ENCODE measurements at regions not wholly inside any gene's neighbourhood (a gene's known extent, or its start where the extent isn't known, plus 50 kb on each side); places are given as distances from the start of the nearest gene placed in this dataset.

GRCh38 chr1:193625255-193625654 is 438.8 kb upstream of the B3GALT2 start:
- no peaks in the 10 kb centered on the region for H3K9me3 ChIP-seq
- DNase-seq (ENCODE audit: low spot score): no peak

GRCh38 chr1:193619911-193620310 is 433.5 kb upstream of the B3GALT2 start:
- no peak for TF ChIP-seq CTCF (IDR thresholded peaks at IDR 0.05)
- H3K4me1 ChIP-seq (ENCODE audit: control insufficient read depth in 1 of 2, low read depth in 2 of 2): no peaks in the 10 kb centered on the region
- no peak for DNase-seq (ENCODE audit: low spot score)
- H3K9me3 ChIP-seq: no peaks in the 10 kb centered on the region
- no peak overlapping the region for H3K27ac ChIP-seq
- no peak for ATAC-seq (ENCODE audit: insufficient number of reproducible peaks, low FRiP score, low read depth)
- H3K4me3 ChIP-seq: no peak overlapping the region
- no peaks in the 10 kb centered on the region for H3K27me3 ChIP-seq (replicated peaks; ENCODE audit: insufficient read depth)
- H3K36me3 ChIP-seq: no peaks in the 10 kb centered on the region

More at GRCh38 chr1:193625255-193625654, 438.8 kb upstream of the B3GALT2 start:
- Histone ChIP-seq H3K4me3 (no peak overlapping the region), H3K27me3 (replicated peaks; ENCODE audit: insufficient read depth) (no peaks in the 10 kb centered on the region), H3K27ac (no peak overlapping the region), H3K4me1 (ENCODE audit: control insufficient read depth in 1 of 2, low read depth in 2 of 2) (no peaks in the 10 kb centered on the region), H3K36me3 (no peaks in the 10 kb centered on the region)
- no peak for TF ChIP-seq CTCF (IDR thresholded peaks at IDR 0.05)
- no peak for ATAC-seq (ENCODE audit: insufficient number of reproducible peaks, low FRiP score, low read depth)

- no peak overlapping the region for H3K4me3 ChIP-seq
- no peak overlapping the region for H3K27ac ChIP-seq
- no peaks in the 10 kb centered on the region for H3K36me3 ChIP-seq
- ATAC-seq (ENCODE audit: insufficient number of reproducible peaks, low FRiP score, low read depth) (no peak), DNase-seq (ENCODE audit: low spot score) (no peak)
- no peaks in the 10 kb centered on the region for H3K27me3 ChIP-seq (replicated peaks; ENCODE audit: insufficient read depth)
- no peaks in the 10 kb centered on the region for H3K4me1 ChIP-seq (ENCODE audit: control insufficient read depth in 1 of 2, low read depth in 2 of 2)
- no peaks in the 10 kb centered on the region for H3K9me3 ChIP-seq
- TF ChIP-seq CTCF (IDR thresholded peaks at IDR 0.05): no peak
Measured at GRCh38 chr1:193614817-193615216, 428.4 kb upstream of the B3GALT2 start.

- no peak for ATAC-seq (ENCODE audit: insufficient number of reproducible peaks, low FRiP score, low read depth)
- no peaks in the 10 kb centered on the region for H3K9me3 ChIP-seq
- TF ChIP-seq CTCF (IDR thresholded peaks at IDR 0.05): no peak
- no peaks in the 10 kb centered on the region for H3K4me1 ChIP-seq (ENCODE audit: control insufficient read depth in 1 of 2, low read depth in 2 of 2)
- no peaks in the 10 kb centered on the region for H3K27me3 ChIP-seq (replicated peaks; ENCODE audit: insufficient read depth)
- no peak overlapping the region for H3K4me3 ChIP-seq
- H3K27ac ChIP-seq: no peak overlapping the region
- no peak for DNase-seq (ENCODE audit: low spot score)
- H3K36me3 ChIP-seq: no peaks in the 10 kb centered on the region
Measured at GRCh38 chr1:193614275-193614674, 427.9 kb upstream of the B3GALT2 start.

- no peak for ATAC-seq (ENCODE audit: insufficient number of reproducible peaks, low FRiP score, low read depth)
- no peak overlapping the region for H3K4me3 ChIP-seq
- no peaks in the 10 kb centered on the region for H3K36me3 ChIP-seq
- no peaks in the 10 kb centered on the region for H3K27me3 ChIP-seq (replicated peaks; ENCODE audit: insufficient read depth)
- no peak for DNase-seq (ENCODE audit: low spot score)
- no peak for TF ChIP-seq CTCF (IDR thresholded peaks at IDR 0.05)
- no peaks in the 10 kb centered on the region for H3K9me3 ChIP-seq
- H3K4me1 ChIP-seq (ENCODE audit: control insufficient read depth in 1 of 2, low read depth in 2 of 2): no peaks in the 10 kb centered on the region
- no peak overlapping the region for H3K27ac ChIP-seq
Measured at GRCh38 chr1:193613041-193613440, 426.6 kb upstream of the B3GALT2 start.
